ENCODE measurements at regions not wholly inside any gene's neighbourhood (a gene's known extent, or its start where the extent isn't known, plus 50 kb on each side); places are given as distances from the start of the nearest gene placed in this dataset.

GRCh38 chr3:14328422-14328821, 74.0 kb upstream of the SLC6A6 start:
- no peak overlapping the region for H2BK20ac ChIP-seq (ENCODE audit: low read length)
- FAIRE-seq (no peak), DNase-seq (ENCODE audit: low read depth in 1 of 2, low spot score in 2 of 2) (no peak)
- no peak overlapping the region for H3K18ac ChIP-seq (ENCODE audit: extremely low read depth, low read length)
- H2BK5ac ChIP-seq (ENCODE audit: low read depth, low read length): no peak overlapping the region
- WGBS, 2 experiments (ENCODE audit: extremely low coverage in 1 of 2, insufficient coverage in 1 of 2, insufficient read length in 1 of 2, insufficient replicate concordance in 2 of 2, low coverage in 1 of 2, low lambda C conversion rate in 2 of 2, missing lambda C conversion rate in 1 of 2): 95% methylated on average over 3 of the region's 3 CpGs; no CpG with 5 or more reads in 1 of the 2 experiments
- H3K56ac ChIP-seq (replicated peaks; ENCODE audit: insufficient read length, low read depth, low read length): no peak overlapping the region
- H2AK5ac ChIP-seq (ENCODE audit: low read depth, low read length): no peak overlapping the region
- no peak overlapping the region for H2BK15ac ChIP-seq (ENCODE audit: low read length)
- H4K8ac ChIP-seq (ENCODE audit: extremely low read depth, insufficient read depth, low read length): no peak overlapping the region
- no peak overlapping the region for H3K4me2 ChIP-seq (ENCODE audit: insufficient read depth in 1 of 2, low read depth in 2 of 2, low read length in 2 of 2)
- no peaks in the 10 kb centered on the region; the same call in 1 of the 2 replicates for H3K79me1 ChIP-seq (ENCODE audit: low read depth, low read length)
- no peak overlapping the region for H3K9ac ChIP-seq (replicated peaks in 1 of 4; ENCODE audit: extremely low read depth in 1 of 4, low read depth in 3 of 4, low read length in 3 of 4)
- no peak overlapping the region for H2BK12ac ChIP-seq (ENCODE audit: low read depth, low read length)
- H3K14ac ChIP-seq (ENCODE audit: insufficient read length): no peak overlapping the region
- H4K5ac ChIP-seq (ENCODE audit: insufficient read length, low read depth, low read length): no peak overlapping the region
- no peak overlapping the region for H3K27ac ChIP-seq (ENCODE audit: low read depth, low read length)
- H3K4me1 ChIP-seq (replicated peaks in 1 of 4; ENCODE audit: control insufficient read depth in 3 of 4, insufficient read depth in 4 of 4, low read length in 3 of 4): peaks cover 0 to 17% (median 4%) of the 10 kb centered on the region in 4 experiments; a peak in 6 of 7 replicates
- peaks cover 0 to 4% (median 0%) of the 10 kb centered on the region in 4 experiments; a peak in 1 of 7 replicates for H3K27me3 ChIP-seq (replicated peaks in 1 of 4; ENCODE audit: control insufficient read depth in 3 of 4, extremely low read depth in 1 of 4, insufficient read depth in 3 of 4, low read length in 3 of 4)
- ChIA-PET CTCF (ENCODE audit: partially characterized antibody) (interaction anchor here (0.6 to 3.3 kb wide), 9 partner anchors 8 to 295 kb away, joined by 3 to 15 read pairs (median 5); partner anchors contain the start of gene SLC6A6), POLR2A (ENCODE audit: partially characterized antibody) (interaction anchor here (1.3 to 1.6 kb wide), 3 partner anchors 9 to 96 kb away, joined by 3 to 4 read pairs (median 4); no protein-coding TSS in a partner anchor)
- H4K91ac ChIP-seq (replicated peaks; ENCODE audit: insufficient read length, low read length): no peak overlapping the region
- H2BK120ac ChIP-seq (replicated peaks; ENCODE audit: low read depth, low read length): no peak overlapping the region
- H3K36me3 ChIP-seq (ENCODE audit: control insufficient read depth in 2 of 4, insufficient read depth in 4 of 4, low read length in 3 of 4): no peaks in the 10 kb centered on the region
- H3K79me2 ChIP-seq (ENCODE audit: control insufficient read depth in 1 of 2, insufficient read depth in 2 of 2, low read length in 2 of 2): no peaks in the 10 kb centered on the region
- TF ChIP-seq TCF12 (IDR thresholded peaks at IDR 0.05; ENCODE audit: low read depth, low read length) (no peak), RNF2 (IDR thresholded peaks at IDR 0.05; ENCODE audit: borderline replicate concordance, low read depth, low read length, missing control alignments, poor library complexity, severe bottlenecking) (no peak)
- H3K4ac ChIP-seq (replicated peaks; ENCODE audit: insufficient read length, low read depth, low read length): no peak overlapping the region
- no peaks in the 10 kb centered on the region for H3K23me2 ChIP-seq (ENCODE audit: low read depth, low read length)
- H3K23ac ChIP-seq (ENCODE audit: insufficient read length): no peak overlapping the region
- no peak overlapping the region for H3K4me3 ChIP-seq (ENCODE audit: extremely low read depth in 1 of 4, insufficient read depth in 2 of 4, low read depth in 3 of 4, low read length in 4 of 4)
- H4K20me1 ChIP-seq (replicated peaks in 1 of 2; ENCODE audit: control insufficient read depth in 1 of 2, insufficient read depth in 2 of 2, low read length in 2 of 2): no peaks in the 10 kb centered on the region
- no peak overlapping the region for H2AFZ ChIP-seq (ENCODE audit: low read length)
- no peaks in the 10 kb centered on the region for H3K9me3 ChIP-seq (ENCODE audit: insufficient read depth in 2 of 2, low read depth in 1 of 2, low read length in 1 of 2)

Data from H1 (cell line).